Gastroesophageal sphincter (tissue), 4 donors: ENCODE measurements at regions not wholly inside any gene's neighbourhood (a gene's known extent, or its start where the extent isn't known, plus 50 kb on each side); places are given as distances from the start of the nearest gene placed in this dataset.

Experiments used
- ATAC-seq: fragments of 150-250 bp; one replicate; pipeline ENCODE4 v1.9.1; 2016; ENCODE audit warnings: mild to moderate bottlenecking, moderate library complexity
- H3K27ac ChIP-seq, 4 donors: fragments of 200-600 bp; sonication (generic) in 3 of 4; 1 replicate in 3 of 4; 2 replicates in 1 of 4; pipeline ENCODE4 v1.5.1; 2016 to 2019
- H3K27me3 ChIP-seq: fragments of 200-600 bp; sonication (generic); one replicate; pipeline ENCODE4 v1.5.1; 2019
- H3K36me3 ChIP-seq, 2 donors: fragments of 200-600 bp; sonication (generic); one replicate each; pipeline ENCODE4 v1.5.1; 2019; ENCODE audit warnings: control low read depth in 1 of 2
- H3K4me1 ChIP-seq, 3 donors: fragments of 200-600 bp; sonication (generic); 1 replicate in 2 of 3; 2 replicates in 1 of 3; pipeline ENCODE4 v1.5.1; 2016 to 2019; ENCODE audit warnings: control low read depth in 2 of 3
- H3K4me3 ChIP-seq, 2 donors: fragments of 200-600 bp; sonication (generic); one replicate each; pipeline ENCODE4 v1.5.1; 2019; ENCODE audit warnings: mild to moderate bottlenecking in 1 of 2, moderate library complexity in 1 of 2
- H3K9me3 ChIP-seq, 3 donors: fragments of 200-600 bp; sonication (generic); one replicate each; pipeline ENCODE4 v1.5.1; 2017 to 2019; ENCODE audit warnings: control low read depth in 2 of 3
- EP300 ChIP-seq: sonication (generic); formaldehyde crosslinking; IDR thresholded peaks from one replicate; pipeline ENCODE4 v1.6.1; 2017; ENCODE audit warnings: antibody characterized with exemption, mild to moderate bottlenecking
- POLR2A ChIP-seq, 2 donors: fragments of 450-650 bp; IDR thresholded peaks; one replicate each; pipeline ENCODE4 v1.6.1; 2017; ENCODE audit warnings: antibody characterized with exemption in 2 of 2, mild to moderate bottlenecking in 2 of 2, moderate library complexity in 1 of 2
- POLR2AphosphoS5 ChIP-seq: sonication (generic); formaldehyde crosslinking; IDR thresholded peaks from one replicate; pipeline ENCODE4 v1.6.1; 2017; ENCODE audit warnings: antibody characterized with exemption
- whole genome bisulfite sequencing, 2 donors: methylation state at CpG; one replicate each; pipeline ENCODE4 v1.1.5; 2018; ENCODE audit warnings: low coverage in 1 of 2; 5-methylcytosine and 5-hydroxymethylcytosine counted together
- TF ChIP-seq, protein P1 (sequence below), 4 experiments: fragments of 200-600 bp in 2 of 4; fragments of 450-650 bp in 2 of 4; sonication (generic) in 1 of 4; IDR thresholded peaks; one replicate each; pipeline ENCODE4 v1.5.1; 2017 to 2019; ENCODE audit warnings: antibody characterized with exemption in 4 of 4, mild to moderate bottlenecking in 2 of 4, moderate library complexity in 2 of 4

DNA sequence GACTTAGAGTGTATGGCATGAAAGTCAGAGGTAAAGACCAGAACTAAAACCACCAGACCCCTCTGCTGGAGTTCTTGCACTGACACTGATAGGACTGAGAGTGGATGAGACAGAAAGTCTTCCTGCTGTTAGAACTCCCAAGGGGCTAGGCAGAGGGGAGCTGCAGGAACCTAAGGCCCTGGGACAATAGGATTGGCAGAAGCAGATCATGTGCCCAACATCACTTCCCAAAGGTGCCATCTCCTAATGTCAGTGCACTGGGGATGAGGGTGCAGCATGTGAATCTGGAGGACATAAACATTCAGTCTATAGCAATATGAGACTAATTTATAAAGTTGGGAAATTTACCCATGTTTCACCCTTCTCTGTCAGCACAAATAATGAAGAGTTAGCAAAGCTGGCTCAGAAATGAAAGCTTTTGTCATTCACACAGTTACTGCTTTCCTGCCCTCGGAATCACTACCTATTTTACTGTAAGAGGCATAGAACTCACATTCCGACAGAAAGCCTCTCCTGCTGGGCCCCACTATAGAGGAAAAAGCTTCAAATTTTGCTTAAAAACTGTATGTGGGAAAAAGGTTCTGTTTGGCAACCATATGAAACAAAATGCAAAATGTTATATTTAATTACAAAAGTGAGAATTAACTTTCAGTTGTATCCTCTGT is 49.9 kb upstream of the SSX2IP start:
- 88% methylated on average over 2 of the region's 2 CpGs for WGBS, 2 donors

More for the DNA sequence above, 49.9 kb upstream of the SSX2IP start:
- Histone ChIP-seq H3K9me3 (no peaks in the 10 kb centered on the region), H3K4me1 (no peaks in the 10 kb centered on the region), H3K27me3 (no peaks in the 10 kb centered on the region), H3K36me3 (no peaks in the 10 kb centered on the region), H3K27ac (no peak overlapping the region), H3K4me3 (no peak overlapping the region)
- no peak for ATAC-seq
- TF ChIP-seq POLR2AphosphoS5 (no peak), POLR2A (IDR thresholded peaks at IDR 0.05) (no peak), EP300 (no peak)
- TF ChIP-seq, protein P1, sequence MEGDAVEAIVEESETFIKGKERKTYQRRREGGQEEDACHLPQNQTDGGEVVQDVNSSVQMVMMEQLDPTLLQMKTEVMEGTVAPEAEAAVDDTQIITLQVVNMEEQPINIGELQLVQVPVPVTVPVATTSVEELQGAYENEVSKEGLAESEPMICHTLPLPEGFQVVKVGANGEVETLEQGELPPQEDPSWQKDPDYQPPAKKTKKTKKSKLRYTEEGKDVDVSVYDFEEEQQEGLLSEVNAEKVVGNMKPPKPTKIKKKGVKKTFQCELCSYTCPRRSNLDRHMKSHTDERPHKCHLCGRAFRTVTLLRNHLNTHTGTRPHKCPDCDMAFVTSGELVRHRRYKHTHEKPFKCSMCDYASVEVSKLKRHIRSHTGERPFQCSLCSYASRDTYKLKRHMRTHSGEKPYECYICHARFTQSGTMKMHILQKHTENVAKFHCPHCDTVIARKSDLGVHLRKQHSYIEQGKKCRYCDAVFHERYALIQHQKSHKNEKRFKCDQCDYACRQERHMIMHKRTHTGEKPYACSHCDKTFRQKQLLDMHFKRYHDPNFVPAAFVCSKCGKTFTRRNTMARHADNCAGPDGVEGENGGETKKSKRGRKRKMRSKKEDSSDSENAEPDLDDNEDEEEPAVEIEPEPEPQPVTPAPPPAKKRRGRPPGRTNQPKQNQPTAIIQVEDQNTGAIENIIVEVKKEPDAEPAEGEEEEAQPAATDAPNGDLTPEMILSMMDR (IDR thresholded peaks at IDR 0.05) = no peak
